GM03348 (cell line): ENCODE measurements at regions not wholly inside any gene's neighbourhood (a gene's known extent, or its start where the extent isn't known, plus 50 kb on each side); places are given as distances from the start of the nearest gene placed in this dataset.
"Not testable (repeated sequence)": the region's sequence is repeated elsewhere in the genome, so short reads cannot be mapped to it uniquely, and the experiment has no call there.

Experiments
- DNase-seq: peaks from one replicate; pipeline ENCODE4 v3.0.0; 2012; ENCODE audit warnings: low spot score

- DNase-seq: no peak
Measured at GRCh38 chr3:38966811-38967692, 84.7 kb downstream of the SCN11A start.

GRCh38 chr3:38964646-38965045, 87.1 kb downstream of the SCN11A start:
- DNase-seq: no peak

GRCh38 chr3:38964204-38964603, 87.5 kb downstream of the SCN11A start:
- DNase-seq: no peak

DNA sequence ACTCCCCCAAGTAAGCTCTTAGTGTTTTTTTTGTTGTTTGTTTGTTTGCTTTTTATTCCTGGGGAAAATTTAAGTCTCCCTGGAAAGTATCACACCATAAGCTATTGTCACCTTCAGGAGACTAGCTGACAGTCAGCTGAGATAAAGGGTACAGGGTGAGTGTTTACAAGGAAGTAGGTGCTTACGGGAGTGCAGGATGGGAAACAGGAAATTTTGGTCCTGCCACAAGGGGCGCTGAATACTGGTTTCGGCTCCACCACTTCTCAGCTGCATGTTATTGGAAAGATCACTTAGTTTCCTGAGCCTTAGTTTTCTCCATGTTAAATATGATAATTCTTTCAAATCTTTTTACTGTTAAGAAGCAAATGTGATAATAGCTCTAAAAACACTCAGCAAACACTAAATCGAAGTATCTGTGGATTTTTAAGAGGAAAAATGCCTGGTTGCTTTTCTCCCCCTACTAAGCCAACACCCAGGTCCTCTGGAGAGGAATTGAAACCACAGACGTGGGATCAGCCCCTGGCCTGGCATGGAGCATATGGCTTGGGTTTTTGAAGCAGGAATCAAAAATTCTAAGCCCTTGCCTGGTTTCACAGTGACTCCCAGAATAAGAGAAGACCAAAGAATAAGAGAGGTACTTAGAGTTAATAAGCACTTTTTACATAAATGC, 90.7 kb downstream of the SCN11A start:
- DNase-seq: peak; percentile 75

- no peak for DNase-seq
Measured at GRCh38 chr3:38960042-38960622, 91.6 kb downstream of the SCN11A start.

GRCh38 chr3:38958026-38958720, 93.6 kb downstream of the SCN11A start:
- no peak for DNase-seq

GRCh38 chr3:38957296-38957695, 94.4 kb downstream of the SCN11A start:
- no peak for DNase-seq

DNA sequence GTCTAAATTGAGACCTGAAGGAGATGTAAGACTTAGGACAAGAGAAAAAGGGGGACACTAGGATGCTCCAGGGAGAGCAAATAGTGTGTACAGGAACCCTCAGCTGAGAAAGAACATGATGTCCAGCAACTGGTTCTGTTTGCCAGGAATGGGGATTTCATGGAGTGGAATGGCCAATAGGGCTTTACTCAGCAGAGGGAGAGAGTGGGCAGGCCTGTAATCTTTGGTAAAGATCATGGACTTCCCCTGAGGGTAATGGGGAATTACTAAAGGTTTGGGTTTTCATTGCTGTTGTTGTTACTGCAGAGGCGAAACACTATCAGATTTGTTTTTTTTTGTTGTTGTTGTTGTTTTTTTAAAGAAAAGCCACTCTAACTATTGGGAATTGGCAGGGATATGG, 99.0 kb downstream of the SCN11A start:
- no peak for DNase-seq

GRCh38 chr3:38951167-38951566, 100.6 kb downstream of the SCN11A start:
- DNase-seq: not testable (repeated sequence)

- no peak for DNase-seq
Measured at GRCh38 chr3:38950581-38950980, 101.2 kb downstream of the SCN11A start.

GRCh38 chr3:38949994-38950393, 101.8 kb downstream of the SCN11A start:
- no peak for DNase-seq

DNA sequence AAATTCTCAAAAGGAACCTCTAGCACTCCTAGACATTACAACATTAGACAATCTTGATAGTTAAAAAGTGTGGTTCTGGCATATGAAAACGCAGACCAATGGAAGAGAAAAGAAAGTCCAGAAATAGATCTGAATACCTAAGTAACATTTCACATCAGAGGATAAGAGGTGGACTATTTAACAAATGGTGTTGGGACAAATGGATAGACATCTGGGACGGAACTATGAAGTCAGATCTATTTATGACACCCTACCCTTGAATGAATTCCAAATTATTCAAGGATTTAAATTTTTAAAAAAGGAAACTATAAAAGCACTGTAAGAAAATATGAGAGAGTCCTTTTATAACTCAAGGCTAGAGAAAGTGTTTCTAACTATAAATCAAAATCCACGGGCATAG, 111.3 kb downstream of the SCN11A start:
- no peak for DNase-seq

- no peak for DNase-seq
Measured at GRCh38 chr3:38925351-38925750, 109.3 kb upstream of the SCN10A start.

GRCh38 chr3:38916706-38917105, 100.7 kb upstream of the SCN10A start:
- no peak for DNase-seq

DNA sequence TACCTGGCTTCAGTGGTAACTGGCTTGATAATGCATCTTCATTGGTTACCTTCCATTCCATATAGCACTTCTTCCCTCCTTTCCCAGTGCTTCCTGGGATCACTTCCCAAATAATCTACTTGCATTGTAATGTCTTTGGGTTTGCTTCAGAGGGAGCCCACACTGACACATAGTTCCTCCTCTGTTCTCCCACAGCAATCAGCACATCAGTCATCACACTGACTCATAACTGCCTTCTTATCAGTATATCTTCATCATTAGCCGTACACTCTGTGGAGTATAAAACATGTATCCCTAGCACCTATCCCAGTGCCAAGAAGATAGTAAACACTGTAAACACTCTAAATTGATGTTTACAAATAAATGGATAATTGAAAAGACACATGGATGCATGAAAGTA, 91.4 kb upstream of the SCN10A start:
- no peak for DNase-seq

GRCh38 chr3:38890426-38890825, 74.4 kb upstream of the SCN10A start:
- DNase-seq: no peak

GRCh38 chr3:38878646-38879045, 62.6 kb upstream of the SCN10A start:
- DNase-seq: no peak
